ENCODE measurements at regions not wholly inside any gene's neighbourhood (a gene's known extent, or its start where the extent isn't known, plus 50 kb on each side); places are given as distances from the start of the nearest gene placed in this dataset.

DNA sequence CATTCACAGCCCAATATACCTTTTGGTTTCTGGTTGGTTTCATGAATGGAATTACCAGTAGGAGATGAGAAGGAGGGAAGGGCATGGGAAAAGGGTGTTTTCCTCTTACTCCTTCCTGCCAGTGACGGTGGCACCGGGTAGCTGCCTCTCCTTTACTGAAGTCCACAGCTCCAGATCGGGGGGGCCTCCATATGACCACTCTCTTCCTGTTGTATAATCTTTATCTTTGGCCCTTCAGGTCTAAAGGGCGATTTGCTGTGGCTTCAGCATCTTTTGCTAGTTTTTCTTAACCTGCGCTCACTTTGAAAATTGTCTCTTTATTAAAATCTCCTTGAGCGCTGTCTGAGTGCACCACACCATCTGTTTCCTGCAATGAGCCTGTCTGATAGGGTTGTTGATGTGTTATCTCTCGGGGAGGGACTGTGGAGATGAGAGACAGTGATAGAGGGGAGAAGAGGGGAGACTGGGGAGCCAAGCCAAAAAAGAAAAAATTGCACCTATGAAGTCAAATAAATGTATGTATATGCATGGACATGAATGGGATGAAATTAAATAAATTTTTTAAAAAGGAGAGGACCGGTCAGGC, 449.3 kb upstream of the KLF4 start:
- TF ChIP-seq CTCF (IDR thresholded peaks at IDR 0.05; ENCODE audit: low read depth, low read length) = no peak
- TF ChIP-seq EZH2phosphoT487 (IDR thresholded peaks at IDR 0.05; ENCODE audit: low read depth) = no peak
